ENCODE measurements at regions not wholly inside any gene's neighbourhood (a gene's known extent, or its start where the extent isn't known, plus 50 kb on each side); places are given as distances from the start of the nearest gene placed in this dataset.

DNA sequence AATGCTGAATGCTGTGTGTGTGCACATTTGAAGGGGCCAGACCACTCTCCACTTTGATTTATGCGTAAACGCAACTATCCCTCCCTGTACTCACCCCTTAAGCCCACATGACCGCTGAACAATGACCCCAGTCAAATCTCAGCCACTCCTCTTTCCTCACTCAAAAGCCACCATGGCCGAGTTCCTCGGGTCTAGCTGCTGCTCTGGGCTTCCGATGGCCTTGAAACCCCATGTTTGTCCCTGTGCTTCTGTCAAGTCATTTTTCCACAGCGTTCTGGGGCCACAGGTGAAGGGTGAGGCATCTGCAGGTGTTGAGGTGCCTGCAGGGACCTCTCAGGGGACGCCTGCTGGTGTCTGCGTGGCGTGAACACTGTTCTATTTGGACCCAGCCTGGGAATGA is 74.3 kb upstream of the TMEM18 start:
- Mint-ChIP-seq H3K4me3 (no peak overlapping the region), H3K9me3 (peaks cover 4% of the 10 kb centered on the region), H3K27ac (ENCODE audit: unreplicated experiment) (no peak overlapping the region), H3K36me3 (ENCODE audit: low read depth) (peaks cover 14% of the 10 kb centered on the region), H3K27me3 (ENCODE audit: low read depth) (no peaks in the 10 kb centered on the region), H3K4me1 (peaks cover 7% of the 10 kb centered on the region)
- TF ChIP-seq, protein P1, sequence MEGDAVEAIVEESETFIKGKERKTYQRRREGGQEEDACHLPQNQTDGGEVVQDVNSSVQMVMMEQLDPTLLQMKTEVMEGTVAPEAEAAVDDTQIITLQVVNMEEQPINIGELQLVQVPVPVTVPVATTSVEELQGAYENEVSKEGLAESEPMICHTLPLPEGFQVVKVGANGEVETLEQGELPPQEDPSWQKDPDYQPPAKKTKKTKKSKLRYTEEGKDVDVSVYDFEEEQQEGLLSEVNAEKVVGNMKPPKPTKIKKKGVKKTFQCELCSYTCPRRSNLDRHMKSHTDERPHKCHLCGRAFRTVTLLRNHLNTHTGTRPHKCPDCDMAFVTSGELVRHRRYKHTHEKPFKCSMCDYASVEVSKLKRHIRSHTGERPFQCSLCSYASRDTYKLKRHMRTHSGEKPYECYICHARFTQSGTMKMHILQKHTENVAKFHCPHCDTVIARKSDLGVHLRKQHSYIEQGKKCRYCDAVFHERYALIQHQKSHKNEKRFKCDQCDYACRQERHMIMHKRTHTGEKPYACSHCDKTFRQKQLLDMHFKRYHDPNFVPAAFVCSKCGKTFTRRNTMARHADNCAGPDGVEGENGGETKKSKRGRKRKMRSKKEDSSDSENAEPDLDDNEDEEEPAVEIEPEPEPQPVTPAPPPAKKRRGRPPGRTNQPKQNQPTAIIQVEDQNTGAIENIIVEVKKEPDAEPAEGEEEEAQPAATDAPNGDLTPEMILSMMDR (conservative IDR thresholded peaks at IDR 0.05): no peak
- DNase-seq (ENCODE audit: low read depth, low spot score): no peak

DNA sequence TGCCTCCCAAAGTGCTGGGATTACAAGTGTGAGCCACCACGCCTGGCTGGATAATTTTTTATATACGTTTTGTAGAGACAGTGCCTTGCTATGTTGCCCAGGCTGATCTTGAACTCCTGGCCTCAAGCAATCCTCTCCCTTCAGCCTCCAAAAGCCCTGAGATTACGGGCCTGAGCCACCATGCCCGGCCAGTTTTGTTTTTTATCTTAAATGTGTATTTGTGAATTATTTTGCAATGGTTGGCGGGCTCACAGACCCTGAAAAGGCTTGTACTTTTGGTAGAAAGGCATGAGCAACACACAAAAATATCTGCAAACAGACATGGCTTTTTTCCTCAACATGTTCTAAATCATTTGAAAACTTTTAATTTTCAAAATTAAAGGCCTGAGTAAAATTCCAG is 73.4 kb upstream of the TMEM18 start:
- H3K27me3 Mint-ChIP-seq (ENCODE audit: low read depth): no peaks in the 10 kb centered on the region
- peaks cover 15% of the 10 kb centered on the region for H3K36me3 Mint-ChIP-seq (ENCODE audit: low read depth)
- peaks cover 7% of the 10 kb centered on the region for H3K4me1 Mint-ChIP-seq
- TF ChIP-seq, protein P1 (conservative IDR thresholded peaks at IDR 0.05): no peak
- no peak overlapping the region for H3K27ac Mint-ChIP-seq (ENCODE audit: unreplicated experiment)
- DNase-seq (ENCODE audit: low read depth, low spot score): no peak
- H3K9me3 Mint-ChIP-seq: peaks cover 5% of the 10 kb centered on the region
- H3K4me3 Mint-ChIP-seq: no peak overlapping the region

DNA sequence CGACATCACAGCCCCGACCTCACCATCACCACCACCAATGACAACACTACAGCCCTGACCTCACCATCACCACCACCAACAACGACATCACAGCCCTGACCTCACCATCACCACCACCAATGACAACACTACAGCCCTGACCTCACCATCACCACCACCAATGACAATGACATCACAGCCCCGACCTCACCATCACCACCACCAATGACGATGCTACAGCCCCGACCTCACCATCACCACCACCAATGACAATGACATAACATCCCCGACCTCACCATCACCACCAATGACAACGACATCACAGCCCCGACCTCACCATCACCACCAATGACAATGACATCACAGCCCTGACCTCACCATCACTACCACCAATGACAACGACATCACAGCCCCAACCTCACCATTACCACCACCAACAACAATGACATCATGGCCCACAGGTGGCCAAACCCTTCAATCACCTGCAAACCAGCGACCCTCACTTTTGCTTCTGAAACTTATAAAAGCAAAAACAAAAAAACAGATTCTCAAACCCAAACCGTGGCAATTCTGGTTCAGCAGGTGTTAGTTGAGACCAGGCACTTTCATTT is 70.7 kb upstream of the TMEM18 start:
- no peak overlapping the region for H3K27ac Mint-ChIP-seq (ENCODE audit: unreplicated experiment)
- DNase-seq (ENCODE audit: low read depth, low spot score): no peak
- H3K4me1 Mint-ChIP-seq: peaks cover 7% of the 10 kb centered on the region
- peaks cover 18% of the 10 kb centered on the region for H3K36me3 Mint-ChIP-seq (ENCODE audit: low read depth)
- TF ChIP-seq, protein P1 (conservative IDR thresholded peaks at IDR 0.05): no peak
- no peaks in the 10 kb centered on the region for H3K27me3 Mint-ChIP-seq (ENCODE audit: low read depth)
- H3K9me3 Mint-ChIP-seq: peaks cover 8% of the 10 kb centered on the region
- H3K4me3 Mint-ChIP-seq: no peak overlapping the region

DNA sequence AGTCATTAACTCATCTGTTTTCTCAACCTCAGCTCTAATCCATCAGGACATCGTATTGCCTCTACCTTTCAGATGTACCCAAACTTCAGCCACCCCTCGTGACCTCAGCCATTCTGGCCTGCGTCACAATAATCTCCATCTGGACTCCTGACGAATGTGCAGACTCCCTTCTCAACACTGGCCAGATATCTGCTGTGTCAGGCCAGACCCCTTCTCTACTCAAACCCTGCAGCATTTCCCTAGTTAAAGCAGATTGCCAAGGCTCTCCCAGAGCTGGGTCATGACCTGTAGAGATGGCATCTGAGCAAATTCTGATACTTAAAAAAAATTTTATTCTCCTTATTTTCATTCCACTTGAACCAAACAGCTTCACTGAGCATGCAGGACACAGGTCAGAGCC is 69.5 kb upstream of the TMEM18 start:
- Mint-ChIP-seq H3K4me3 (no peak overlapping the region), H3K27ac (ENCODE audit: unreplicated experiment) (no peak overlapping the region), H3K27me3 (ENCODE audit: low read depth) (no peaks in the 10 kb centered on the region), H3K4me1 (peaks cover 12% of the 10 kb centered on the region), H3K9me3 (peaks cover 8% of the 10 kb centered on the region), H3K36me3 (ENCODE audit: low read depth) (peaks cover 18% of the 10 kb centered on the region)
- DNase-seq (ENCODE audit: low read depth, low spot score): no peak
- TF ChIP-seq, protein P1 (conservative IDR thresholded peaks at IDR 0.05): no peak

DNA sequence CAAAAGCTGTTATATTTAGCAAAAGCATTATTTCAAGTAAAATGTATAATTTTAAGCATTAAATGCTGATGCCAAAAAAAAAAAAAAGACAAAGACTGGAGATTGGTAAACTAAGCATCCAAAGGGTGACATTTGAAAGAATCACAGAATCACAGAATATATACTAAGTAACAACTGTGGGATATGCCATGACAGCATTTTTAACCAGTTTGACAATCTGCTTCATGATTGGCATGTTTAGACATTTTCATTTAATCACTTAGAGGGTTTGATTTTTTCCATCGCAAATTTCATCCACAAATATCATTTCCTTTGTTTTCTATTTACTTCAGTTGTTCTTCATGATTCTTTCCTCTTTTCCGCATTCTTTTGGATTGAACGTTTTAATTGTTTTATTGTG is 66.9 kb upstream of the TMEM18 start:
- H3K4me3 Mint-ChIP-seq: no peak overlapping the region
- H3K9me3 Mint-ChIP-seq: peaks cover 8% of the 10 kb centered on the region
- no peaks in the 10 kb centered on the region for H3K27me3 Mint-ChIP-seq (ENCODE audit: low read depth)
- DNase-seq (ENCODE audit: low read depth, low spot score): no peak
- TF ChIP-seq, protein P1 (conservative IDR thresholded peaks at IDR 0.05): no peak
- H3K27ac Mint-ChIP-seq (ENCODE audit: unreplicated experiment): no peak overlapping the region
- peaks cover 27% of the 10 kb centered on the region for H3K4me1 Mint-ChIP-seq
- H3K36me3 Mint-ChIP-seq (ENCODE audit: low read depth): peaks cover 16% of the 10 kb centered on the region

All from neural crest cell (in vitro differentiated cells).